B cell (primary cell): ENCODE measurements at regions not wholly inside any gene's neighbourhood (a gene's known extent, or its start where the extent isn't known, plus 50 kb on each side); places are given as distances from the start of the nearest gene placed in this dataset.

Experiments
- EZH2 ChIP-seq: IDR thresholded peaks from 2 replicates; pipeline ENCODE4 v1.6.1; 2012; ENCODE audit warnings: borderline replicate concordance, low read depth, mild to moderate bottlenecking, moderate library complexity, low read length; ENCODE audit not compliant: insufficient read depth, poor library complexity, severe bottlenecking
- TF ChIP-seq, protein P1 (sequence below): fragments of 200-600 bp; IDR thresholded peaks from one replicate; pipeline ENCODE4 v1.8.0; 2022; ENCODE audit warnings: antibody characterized with exemption, mild to moderate bottlenecking

GRCh38 chr2:41605914-41606313 lies 441.9 kb upstream of the PKDCC start:
- TF ChIP-seq, protein P1, sequence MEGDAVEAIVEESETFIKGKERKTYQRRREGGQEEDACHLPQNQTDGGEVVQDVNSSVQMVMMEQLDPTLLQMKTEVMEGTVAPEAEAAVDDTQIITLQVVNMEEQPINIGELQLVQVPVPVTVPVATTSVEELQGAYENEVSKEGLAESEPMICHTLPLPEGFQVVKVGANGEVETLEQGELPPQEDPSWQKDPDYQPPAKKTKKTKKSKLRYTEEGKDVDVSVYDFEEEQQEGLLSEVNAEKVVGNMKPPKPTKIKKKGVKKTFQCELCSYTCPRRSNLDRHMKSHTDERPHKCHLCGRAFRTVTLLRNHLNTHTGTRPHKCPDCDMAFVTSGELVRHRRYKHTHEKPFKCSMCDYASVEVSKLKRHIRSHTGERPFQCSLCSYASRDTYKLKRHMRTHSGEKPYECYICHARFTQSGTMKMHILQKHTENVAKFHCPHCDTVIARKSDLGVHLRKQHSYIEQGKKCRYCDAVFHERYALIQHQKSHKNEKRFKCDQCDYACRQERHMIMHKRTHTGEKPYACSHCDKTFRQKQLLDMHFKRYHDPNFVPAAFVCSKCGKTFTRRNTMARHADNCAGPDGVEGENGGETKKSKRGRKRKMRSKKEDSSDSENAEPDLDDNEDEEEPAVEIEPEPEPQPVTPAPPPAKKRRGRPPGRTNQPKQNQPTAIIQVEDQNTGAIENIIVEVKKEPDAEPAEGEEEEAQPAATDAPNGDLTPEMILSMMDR = no peak
- no peak for TF ChIP-seq EZH2
